ENCODE measurements at regions not wholly inside any gene's neighbourhood (a gene's known extent, or its start where the extent isn't known, plus 50 kb on each side); places are given as distances from the start of the nearest gene placed in this dataset.

DNA sequence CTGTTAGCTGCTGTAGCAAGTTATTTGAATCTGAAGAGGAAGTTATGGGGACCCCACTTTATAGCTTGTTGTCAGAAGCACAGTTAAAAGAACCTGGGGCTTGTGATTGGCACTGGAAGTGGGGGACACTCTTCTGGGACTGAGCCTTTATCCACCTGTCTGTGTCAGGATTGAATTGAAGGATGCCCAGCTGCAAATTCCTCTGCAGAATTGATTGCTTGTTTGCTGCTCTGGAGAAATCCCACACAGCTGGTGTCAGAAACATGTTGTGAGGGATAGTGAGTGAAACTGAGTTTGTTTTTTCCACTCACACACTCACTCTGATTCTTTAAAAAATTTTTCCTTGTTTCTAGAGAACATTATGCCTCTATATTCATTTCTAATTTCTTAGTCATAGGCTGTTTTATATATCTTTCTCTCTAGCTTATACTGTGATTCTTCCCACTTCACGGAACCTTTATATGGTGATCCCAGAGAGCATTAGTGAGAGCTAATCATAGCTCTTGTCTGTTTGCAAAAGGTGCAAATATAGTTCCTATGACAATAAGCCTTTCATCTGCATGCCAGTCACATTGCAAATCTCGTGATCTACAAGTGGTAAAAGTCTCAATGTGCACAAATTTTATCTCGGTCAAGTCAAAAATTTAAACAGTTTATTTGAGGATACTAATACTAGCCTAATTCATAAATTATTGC lies 188.5 kb upstream of the EDIL3 start:
- no peak overlapping the region for H3K27ac ChIP-seq (ENCODE audit: low read depth in 1 of 2, low read length in 2 of 2)
- TF ChIP-seq, protein P1, sequence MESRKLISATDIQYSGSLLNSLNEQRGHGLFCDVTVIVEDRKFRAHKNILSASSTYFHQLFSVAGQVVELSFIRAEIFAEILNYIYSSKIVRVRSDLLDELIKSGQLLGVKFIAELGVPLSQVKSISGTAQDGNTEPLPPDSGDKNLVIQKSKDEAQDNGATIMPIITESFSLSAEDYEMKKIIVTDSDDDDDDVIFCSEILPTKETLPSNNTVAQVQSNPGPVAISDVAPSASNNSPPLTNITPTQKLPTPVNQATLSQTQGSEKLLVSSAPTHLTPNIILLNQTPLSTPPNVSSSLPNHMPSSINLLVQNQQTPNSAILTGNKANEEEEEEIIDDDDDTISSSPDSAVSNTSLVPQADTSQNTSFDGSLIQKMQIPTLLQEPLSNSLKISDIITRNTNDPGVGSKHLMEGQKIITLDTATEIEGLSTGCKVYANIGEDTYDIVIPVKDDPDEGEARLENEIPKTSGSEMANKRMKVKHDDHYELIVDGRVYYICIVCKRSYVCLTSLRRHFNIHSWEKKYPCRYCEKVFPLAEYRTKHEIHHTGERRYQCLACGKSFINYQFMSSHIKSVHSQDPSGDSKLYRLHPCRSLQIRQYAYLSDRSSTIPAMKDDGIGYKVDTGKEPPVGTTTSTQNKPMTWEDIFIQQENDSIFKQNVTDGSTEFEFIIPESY (IDR thresholded peaks at IDR 0.05) = no peak
- TF ChIP-seq RAD21 (IDR thresholded peaks at IDR 0.05) (no peak), REST (IDR thresholded peaks at IDR 0.05) (no peak), HNF4G (IDR thresholded peaks at IDR 0.05) (no peak), EGR1 (IDR thresholded peaks at IDR 0.05; ENCODE audit: low read depth in 2 of 2) (no peak), NR2F2 (IDR thresholded peaks at IDR 0.05) (no peak), JUND (IDR thresholded peaks at IDR 0.05) (no peak), RXRA (IDR thresholded peaks at IDR 0.05) (no peak), FOXA2 (IDR thresholded peaks at IDR 0.05) (no peak), GABPA (IDR thresholded peaks at IDR 0.05 in 1 of 2, conservative IDR thresholded peaks at IDR 0.05 in 1 of 2) (no peak)
- TF ChIP-seq, protein P2, sequence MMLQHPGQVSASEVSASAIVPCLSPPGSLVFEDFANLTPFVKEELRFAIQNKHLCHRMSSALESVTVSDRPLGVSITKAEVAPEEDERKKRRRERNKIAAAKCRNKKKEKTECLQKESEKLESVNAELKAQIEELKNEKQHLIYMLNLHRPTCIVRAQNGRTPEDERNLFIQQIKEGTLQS (IDR thresholded peaks at IDR 0.05) = no peak
- TF ChIP-seq, protein P3, sequence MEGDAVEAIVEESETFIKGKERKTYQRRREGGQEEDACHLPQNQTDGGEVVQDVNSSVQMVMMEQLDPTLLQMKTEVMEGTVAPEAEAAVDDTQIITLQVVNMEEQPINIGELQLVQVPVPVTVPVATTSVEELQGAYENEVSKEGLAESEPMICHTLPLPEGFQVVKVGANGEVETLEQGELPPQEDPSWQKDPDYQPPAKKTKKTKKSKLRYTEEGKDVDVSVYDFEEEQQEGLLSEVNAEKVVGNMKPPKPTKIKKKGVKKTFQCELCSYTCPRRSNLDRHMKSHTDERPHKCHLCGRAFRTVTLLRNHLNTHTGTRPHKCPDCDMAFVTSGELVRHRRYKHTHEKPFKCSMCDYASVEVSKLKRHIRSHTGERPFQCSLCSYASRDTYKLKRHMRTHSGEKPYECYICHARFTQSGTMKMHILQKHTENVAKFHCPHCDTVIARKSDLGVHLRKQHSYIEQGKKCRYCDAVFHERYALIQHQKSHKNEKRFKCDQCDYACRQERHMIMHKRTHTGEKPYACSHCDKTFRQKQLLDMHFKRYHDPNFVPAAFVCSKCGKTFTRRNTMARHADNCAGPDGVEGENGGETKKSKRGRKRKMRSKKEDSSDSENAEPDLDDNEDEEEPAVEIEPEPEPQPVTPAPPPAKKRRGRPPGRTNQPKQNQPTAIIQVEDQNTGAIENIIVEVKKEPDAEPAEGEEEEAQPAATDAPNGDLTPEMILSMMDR (IDR thresholded peaks at IDR 0.05; ENCODE audit: low read depth, low read length, missing input control) = no peak
- TF ChIP-seq, protein P4, sequence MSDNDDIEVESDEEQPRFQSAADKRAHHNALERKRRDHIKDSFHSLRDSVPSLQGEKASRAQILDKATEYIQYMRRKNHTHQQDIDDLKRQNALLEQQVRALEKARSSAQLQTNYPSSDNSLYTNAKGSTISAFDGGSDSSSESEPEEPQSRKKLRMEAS (IDR thresholded peaks at IDR 0.05) = no peak
- no peaks in the 10 kb centered on the region for H3K27me3 ChIP-seq (ENCODE audit: control insufficient read depth in 4 of 4, insufficient read depth in 4 of 4, low read length in 3 of 4)
- 82% methylated on average over 3 of the region's 3 CpGs for WGBS
- no peaks in the 10 kb centered on the region for H3K4me1 ChIP-seq (ENCODE audit: control insufficient read depth in 4 of 4, insufficient read depth in 4 of 4, low read length in 3 of 4)
- no peaks in the 10 kb centered on the region for H3K36me3 ChIP-seq (ENCODE audit: control insufficient read depth in 4 of 4, insufficient read depth in 3 of 4, low read depth in 1 of 4, low read length in 3 of 4)
- H3K4me3 ChIP-seq (ENCODE audit: low read depth in 1 of 3, low read length in 3 of 3) = no peak overlapping the region
- no peaks in the 10 kb centered on the region for H3K9me3 ChIP-seq (ENCODE audit: control insufficient read depth in 4 of 4, low read length in 3 of 4)
- H3K9ac ChIP-seq (ENCODE audit: low read depth in 1 of 2, low read length in 2 of 2) = no peak overlapping the region
- DNase-seq (ENCODE audit: low spot score) = no peak

GRCh38 chr5:84569307-84569706 lies 184.6 kb upstream of the EDIL3 start:
- H3K27me3 ChIP-seq (ENCODE audit: control insufficient read depth in 4 of 4, insufficient read depth in 4 of 4, low read length in 3 of 4) = no peaks in the 10 kb centered on the region
- 84% methylated on average over 1 of the region's 1 CpG for WGBS
- H3K36me3 ChIP-seq (ENCODE audit: control insufficient read depth in 4 of 4, insufficient read depth in 3 of 4, low read depth in 1 of 4, low read length in 3 of 4) = no peaks in the 10 kb centered on the region
- no peak for DNase-seq (ENCODE audit: low spot score)
- H3K9me3 ChIP-seq (ENCODE audit: control insufficient read depth in 4 of 4, low read length in 3 of 4) = no peaks in the 10 kb centered on the region
- no peak overlapping the region for H3K9ac ChIP-seq (ENCODE audit: low read depth in 1 of 2, low read length in 2 of 2)
- H3K4me3 ChIP-seq (ENCODE audit: low read depth in 1 of 3, low read length in 3 of 3) = no peak overlapping the region
- no peak overlapping the region for H3K27ac ChIP-seq (ENCODE audit: low read depth in 1 of 2, low read length in 2 of 2)
- H3K4me1 ChIP-seq (ENCODE audit: control insufficient read depth in 4 of 4, insufficient read depth in 4 of 4, low read length in 3 of 4) = no peaks in the 10 kb centered on the region
- no peak for TF ChIP-seq RXRA (IDR thresholded peaks at IDR 0.05)
- TF ChIP-seq HNF4G (IDR thresholded peaks at IDR 0.05) = no peak
- TF ChIP-seq TAF1 (conservative IDR thresholded peaks at IDR 0.05) = no peak
- no peak for TF ChIP-seq GABPA (IDR thresholded peaks at IDR 0.05 in 1 of 2, conservative IDR thresholded peaks at IDR 0.05 in 1 of 2)
- TF ChIP-seq FOXA2 (IDR thresholded peaks at IDR 0.05) = no peak
- TF ChIP-seq, protein P1 (IDR thresholded peaks at IDR 0.05) = no peak
- TF ChIP-seq JUND (IDR thresholded peaks at IDR 0.05) = no peak
- no peak for TF ChIP-seq NR2F2 (IDR thresholded peaks at IDR 0.05)
- TF ChIP-seq SP1 (IDR thresholded peaks at IDR 0.05) = no peak
- TF ChIP-seq, protein P2 (IDR thresholded peaks at IDR 0.05) = no peak
- TF ChIP-seq, protein P4 (IDR thresholded peaks at IDR 0.05) = no peak
- TF ChIP-seq EGR1 (IDR thresholded peaks at IDR 0.05; ENCODE audit: low read depth in 2 of 2) = no peak
- TF ChIP-seq RAD21 (IDR thresholded peaks at IDR 0.05) = no peak
- no peak for TF ChIP-seq HNF4A (conservative IDR thresholded peaks at IDR 0.05)
- no peak for TF ChIP-seq FOXA1 (IDR thresholded peaks at IDR 0.05)
- no peak for TF ChIP-seq YY1 (IDR thresholded peaks at IDR 0.05)

Measured in liver (tissue), 8 donors.